ENCODE measurements at regions not wholly inside any gene's neighbourhood (a gene's known extent, or its start where the extent isn't known, plus 50 kb on each side); places are given as distances from the start of the nearest gene placed in this dataset.

GRCh38 chr6:42509256-42509655 lies 54.6 kb upstream of the UBR2 start:
- no peak for ATAC-seq

GRCh38 chr6:42507901-42508300 lies 55.9 kb upstream of the UBR2 start:
- peak; percentile 50 for ATAC-seq
- TF ChIP-seq TOX (CRISPR knock-in tag; IDR thresholded peaks at IDR 0.05; ENCODE audit: borderline replicate concordance) (no peak), TSHZ2 (CRISPR knock-in tag; IDR thresholded peaks at IDR 0.05) (no peak), BACH2 (CRISPR knock-in tag; IDR thresholded peaks at IDR 0.05; ENCODE audit: borderline replicate concordance) (no peak), GLIS3 (CRISPR knock-in tag; IDR thresholded peaks at IDR 0.05) (no peak), ZNF70 (CRISPR knock-in tag; IDR thresholded peaks at IDR 0.05) (no peak), OSR1 (CRISPR knock-in tag; IDR thresholded peaks at IDR 0.05) (no peak), ZFP3 (CRISPR knock-in tag; IDR thresholded peaks at IDR 0.05) (no peak), RARB (CRISPR knock-in tag; IDR thresholded peaks at IDR 0.05) (no peak), CSRNP3 (CRISPR knock-in tag; IDR thresholded peaks at IDR 0.05) (no peak), POU6F1 (CRISPR knock-in tag; IDR thresholded peaks at IDR 0.05; ENCODE audit: borderline replicate concordance, low read depth) (no peak), PPARA (CRISPR knock-in tag; IDR thresholded peaks at IDR 0.05; ENCODE audit: borderline replicate concordance) (no peak), ZC3H10 (CRISPR knock-in tag; IDR thresholded peaks at IDR 0.05) (no peak)
- TF ChIP-seq, protein P1, sequence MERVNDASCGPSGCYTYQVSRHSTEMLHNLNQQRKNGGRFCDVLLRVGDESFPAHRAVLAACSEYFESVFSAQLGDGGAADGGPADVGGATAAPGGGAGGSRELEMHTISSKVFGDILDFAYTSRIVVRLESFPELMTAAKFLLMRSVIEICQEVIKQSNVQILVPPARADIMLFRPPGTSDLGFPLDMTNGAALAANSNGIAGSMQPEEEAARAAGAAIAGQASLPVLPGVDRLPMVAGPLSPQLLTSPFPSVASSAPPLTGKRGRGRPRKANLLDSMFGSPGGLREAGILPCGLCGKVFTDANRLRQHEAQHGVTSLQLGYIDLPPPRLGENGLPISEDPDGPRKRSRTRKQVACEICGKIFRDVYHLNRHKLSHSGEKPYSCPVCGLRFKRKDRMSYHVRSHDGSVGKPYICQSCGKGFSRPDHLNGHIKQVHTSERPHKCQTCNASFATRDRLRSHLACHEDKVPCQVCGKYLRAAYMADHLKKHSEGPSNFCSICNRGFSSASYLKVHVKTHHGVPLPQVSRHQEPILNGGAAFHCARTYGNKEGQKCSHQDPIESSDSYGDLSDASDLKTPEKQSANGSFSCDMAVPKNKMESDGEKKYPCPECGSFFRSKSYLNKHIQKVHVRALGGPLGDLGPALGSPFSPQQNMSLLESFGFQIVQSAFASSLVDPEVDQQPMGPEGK (CRISPR knock-in tag; IDR thresholded peaks at IDR 0.05; ENCODE audit: borderline replicate concordance), result no peak

More at GRCh38 chr6:42509256-42509655, 54.6 kb upstream of the UBR2 start:
- TF ChIP-seq ZFP30 (CRISPR knock-in tag; IDR thresholded peaks at IDR 0.05) (no peak), OSR1 (CRISPR knock-in tag; IDR thresholded peaks at IDR 0.05) (no peak), ESRRG (CRISPR knock-in tag; IDR thresholded peaks at IDR 0.05) (no peak), ARNTL (CRISPR knock-in tag; IDR thresholded peaks at IDR 0.05; ENCODE audit: borderline replicate concordance, low read depth) (no peak), BACH2 (CRISPR knock-in tag; IDR thresholded peaks at IDR 0.05; ENCODE audit: borderline replicate concordance) (no peak), CSRNP3 (CRISPR knock-in tag; IDR thresholded peaks at IDR 0.05) (no peak), ZNF70 (CRISPR knock-in tag; IDR thresholded peaks at IDR 0.05) (no peak), ZNF565 (CRISPR knock-in tag; conservative IDR thresholded peaks at IDR 0.05; ENCODE audit: low read depth) (no peak), ZFP3 (CRISPR knock-in tag; IDR thresholded peaks at IDR 0.05) (no peak), ISL1 (CRISPR knock-in tag; IDR thresholded peaks at IDR 0.05) (no peak), ZNF8 (CRISPR knock-in tag; IDR thresholded peaks at IDR 0.05) (no peak), ZC3H10 (CRISPR knock-in tag; IDR thresholded peaks at IDR 0.05) (no peak)

- ATAC-seq, result no peak
- TF ChIP-seq ZC3H10 (CRISPR knock-in tag; IDR thresholded peaks at IDR 0.05) (no peak), PPARA (CRISPR knock-in tag; IDR thresholded peaks at IDR 0.05; ENCODE audit: borderline replicate concordance) (no peak)
- TF ChIP-seq, protein P1 (CRISPR knock-in tag; IDR thresholded peaks at IDR 0.05; ENCODE audit: borderline replicate concordance), result no peak
Observed at GRCh38 chr6:42507195-42507594, 55.5 kb upstream of the TRERF1 start.
